H1 (cell line): ENCODE measurements at regions not wholly inside any gene's neighbourhood (a gene's known extent, or its start where the extent isn't known, plus 50 kb on each side); places are given as distances from the start of the nearest gene placed in this dataset.

Experiments
- CTCF ChIA-PET: fragments of 300-600 bp; sonication (Branson Sonifier 250); formaldehyde crosslinking; loops from one replicate; lab custom pipeline; 2021; ENCODE audit not compliant: partially characterized antibody; lab: Charles Lee
- POLR2A ChIA-PET: fragments of 300-600 bp; sonication (Branson Sonifier 250); formaldehyde crosslinking; loops from one replicate; lab custom pipeline; 2021; ENCODE audit warnings: inconsistent platforms; ENCODE audit not compliant: partially characterized antibody; lab: Charles Lee
- DNase-seq, 2 experiments: peaks; one replicate each; pipeline versions ENCODE4 v3.0.0 to v3.0.0-alpha.2; 2010 to 2022; ENCODE audit warnings: low spot score in 2 of 2, low read depth in 1 of 2, mixed read lengths in 1 of 2
- FAIRE-seq: peaks from 2 replicates; lab custom pipeline; 2011; peaks lifted over from hg19 to GRCh38; lab: Jason Lieb, UNC
- H2AFZ ChIP-seq: 2 replicates; pipeline ENCODE4 v1.8.1; 2012; ENCODE audit warnings: low read length, inconsistent platforms
- H2AK5ac ChIP-seq: 2 replicates; pipeline ENCODE4 v1.6.1; 2013; ENCODE audit warnings: low read depth, low read length
- H2BK120ac ChIP-seq: replicated peaks from 2 replicates; pipeline ENCODE3; 2013; ENCODE audit warnings: low read depth, low read length, inconsistent platforms
- H2BK12ac ChIP-seq: 2 replicates; pipeline ENCODE4 v1.6.1; 2013; ENCODE audit warnings: low read depth, low read length
- H2BK15ac ChIP-seq: 2 replicates; pipeline ENCODE4 v1.6.1; 2013; ENCODE audit warnings: low read length
- H2BK20ac ChIP-seq: 2 replicates; pipeline ENCODE4 v1.6.1; 2013; ENCODE audit warnings: low read length
- H2BK5ac ChIP-seq: 2 replicates; pipeline ENCODE4 v1.6.1; 2013; ENCODE audit warnings: low read depth, low read length
- H3K14ac ChIP-seq: 2 replicates; pipeline ENCODE4 v1.6.1; 2013; ENCODE audit warnings: inconsistent platforms; ENCODE audit not compliant: insufficient read length
- H3K18ac ChIP-seq: 2 replicates; pipeline ENCODE4 v1.6.1; 2013; ENCODE audit warnings: low read length; ENCODE audit errors: extremely low read depth
- H3K23ac ChIP-seq: 2 replicates; pipeline ENCODE4 v1.6.1; 2013; ENCODE audit warnings: inconsistent platforms; ENCODE audit not compliant: insufficient read length
- H3K23me2 ChIP-seq: 2 replicates; pipeline ENCODE4 v1.6.1; 2013; ENCODE audit warnings: low read depth, low read length
- H3K27ac ChIP-seq: 2 replicates; pipeline ENCODE4 v1.6.1; 2011; ENCODE audit warnings: low read depth, low read length, inconsistent platforms
- H3K27me3 ChIP-seq, 4 experiments: replicated peaks in 1 of 4; 1 replicate in 1 of 4; 2 replicates in 3 of 4; pipeline versions ENCODE4 v1.6.1 to v1.8.1; 2011 to 2013; ENCODE audit warnings: low read length in 3 of 4, mild to moderate bottlenecking in 3 of 4, inconsistent platforms in 2 of 4, mixed read lengths in 2 of 4, moderate library complexity in 1 of 4; ENCODE audit not compliant: control insufficient read depth in 3 of 4, insufficient read depth in 3 of 4; ENCODE audit errors: extremely low read depth in 1 of 4
- H3K36me3 ChIP-seq, 4 experiments: 2 replicates each; pipeline versions ENCODE4 v1.6.1 to v1.8.1; 2011 to 2013; ENCODE audit warnings: mild to moderate bottlenecking in 4 of 4, low read length in 3 of 4, moderate library complexity in 2 of 4, control low read depth in 1 of 4, inconsistent platforms in 1 of 4; ENCODE audit not compliant: insufficient read depth in 4 of 4, control insufficient read depth in 2 of 4
- H3K4ac ChIP-seq: replicated peaks from 2 replicates; pipeline ENCODE3; 2013; ENCODE audit warnings: low read length, low read depth, mixed read lengths, inconsistent platforms; ENCODE audit not compliant: insufficient read length
- H3K4me1 ChIP-seq, 4 experiments: replicated peaks in 1 of 4; 1 replicate in 1 of 4; 2 replicates in 3 of 4; pipeline versions ENCODE4 v1.6.1 to v1.8.1; 2011 to 2013; ENCODE audit warnings: low read length in 3 of 4, inconsistent platforms in 2 of 4, mixed read lengths in 1 of 4; ENCODE audit not compliant: insufficient read depth in 4 of 4, control insufficient read depth in 3 of 4
- H3K4me2 ChIP-seq, 2 experiments: 2 replicates each; pipeline versions ENCODE4 v1.6.1 to v1.8.1; 2011 to 2013; ENCODE audit warnings: low read depth in 2 of 2, low read length in 2 of 2, control low read depth in 1 of 2, inconsistent platforms in 1 of 2, mild to moderate bottlenecking in 1 of 2; ENCODE audit not compliant: insufficient read depth in 1 of 2
- H3K4me3 ChIP-seq, 4 experiments: fragments of 200-600, 300-600 bp in 1 of 4; sonication (generic), shearing (Covaris generic), sonication (Bioruptor Twin) in 1 of 4; 2 replicates each; pipeline versions ENCODE4 v1.5.1 to v1.8.1; 2011 to 2016; ENCODE audit warnings: low read length in 4 of 4, low read depth in 3 of 4, control low read depth in 2 of 4, inconsistent platforms in 2 of 4, mild to moderate bottlenecking in 2 of 4, mixed read lengths in 1 of 4, moderate library complexity in 1 of 4; ENCODE audit not compliant: insufficient read depth in 2 of 4; ENCODE audit errors: extremely low read depth in 1 of 4
- H3K56ac ChIP-seq: replicated peaks from 2 replicates; pipeline ENCODE3; 2013; ENCODE audit warnings: low read depth, mild to moderate bottlenecking, mixed read lengths, low read length, inconsistent platforms; ENCODE audit not compliant: insufficient read length
- H3K79me1 ChIP-seq: 2 replicates; pipeline ENCODE4 v1.6.1; 2013; ENCODE audit warnings: low read depth, low read length, control low read depth
- H3K79me2 ChIP-seq, 2 experiments: 2 replicates each; pipeline versions ENCODE4 v1.6.1 to v1.8.1; 2012 to 2013; ENCODE audit warnings: low read length in 2 of 2, mild to moderate bottlenecking in 2 of 2, inconsistent platforms in 1 of 2; ENCODE audit not compliant: insufficient read depth in 2 of 2, control insufficient read depth in 1 of 2
- H3K9ac ChIP-seq, 4 experiments: replicated peaks in 1 of 4; 1 replicate in 1 of 4; 2 replicates in 3 of 4; pipeline versions ENCODE4 v1.6.1 to v1.8.1; 2011 to 2013; ENCODE audit warnings: low read depth in 3 of 4, low read length in 3 of 4, control low read depth in 2 of 4, mild to moderate bottlenecking in 2 of 4, moderate library complexity in 2 of 4, inconsistent platforms in 1 of 4; ENCODE audit errors: extremely low read depth in 1 of 4
- H3K9me3 ChIP-seq, 2 experiments: 2 replicates each; pipeline versions ENCODE4 v1.6.1 to v1.8.1; 2012 to 2013; ENCODE audit warnings: mild to moderate bottlenecking in 2 of 2, moderate library complexity in 2 of 2, control low read depth in 1 of 2, inconsistent platforms in 1 of 2, low read depth in 1 of 2, low read length in 1 of 2, mixed read lengths in 1 of 2; ENCODE audit not compliant: insufficient read depth in 2 of 2
- H4K20me1 ChIP-seq, 2 experiments: replicated peaks in 1 of 2; 2 replicates each; pipeline versions ENCODE3 to v1.8.1; 2011 to 2013; ENCODE audit warnings: inconsistent platforms in 2 of 2, low read length in 2 of 2, mild to moderate bottlenecking in 1 of 2; ENCODE audit not compliant: insufficient read depth in 2 of 2, control insufficient read depth in 1 of 2
- H4K5ac ChIP-seq: 2 replicates; pipeline ENCODE4 v1.6.1; 2013; ENCODE audit warnings: low read length, low read depth, mixed read lengths, inconsistent platforms; ENCODE audit not compliant: insufficient read length
- H4K8ac ChIP-seq: 2 replicates; pipeline ENCODE4 v1.8.0; 2013; ENCODE audit warnings: mild to moderate bottlenecking, moderate library complexity, low read length, inconsistent platforms; ENCODE audit not compliant: insufficient read depth; ENCODE audit errors: extremely low read depth
- H4K91ac ChIP-seq: replicated peaks from 2 replicates; pipeline ENCODE3; 2013; ENCODE audit warnings: low read length, mixed read lengths, inconsistent platforms; ENCODE audit not compliant: insufficient read length
- BRCA1 ChIP-seq: IDR thresholded peaks from 2 replicates; pipeline ENCODE4 v1.6.1; 2012; ENCODE audit warnings: low read depth, low read length, improper control_type of control experiment
- CBX5 ChIP-seq: fragments of 300-800, 300-1000 bp; sonication (generic); IDR thresholded peaks from 2 replicates; pipeline ENCODE4 v1.7.1; 2016; ENCODE audit warnings: antibody characterized with exemption, low read length, low read depth
- CBX8 ChIP-seq: fragments of 300-800, 300-1000 bp; sonication (generic); IDR thresholded peaks from 2 replicates; pipeline ENCODE4 v1.7.1; 2016; ENCODE audit warnings: low read depth, low read length, borderline replicate concordance
- CHD1 ChIP-seq: IDR thresholded peaks from 2 replicates; pipeline ENCODE4 v1.6.1; 2012; ENCODE audit warnings: low read depth, low read length, improper control_type of control experiment
- KDM1A ChIP-seq: fragments of 200-600, 300-600 bp; sonication (generic); IDR thresholded peaks from 2 replicates; pipeline ENCODE4 v1.7.1; 2016; ENCODE audit warnings: mild to moderate bottlenecking, low read length, borderline replicate concordance
- POU5F1 ChIP-seq: IDR thresholded peaks from 2 replicates; pipeline ENCODE4 v1.6.1; 2011; ENCODE audit warnings: low read depth, mild to moderate bottlenecking, low read length, moderate library complexity
- RFX5 ChIP-seq: IDR thresholded peaks from 2 replicates; pipeline ENCODE4 v1.6.1; 2011; ENCODE audit warnings: low read depth, low read length, improper control_type of control experiment, borderline replicate concordance
- SIN3A ChIP-seq, 2 experiments: IDR thresholded peaks in 1 of 2; conservative IDR thresholded peaks in 1 of 2; 2 replicates each; pipeline ENCODE4 v1.6.1; 2011 to 2012; ENCODE audit warnings: low read length in 2 of 2, improper control_type of control experiment in 1 of 2, low read depth in 1 of 2, mild to moderate bottlenecking in 1 of 2
- TCF12 ChIP-seq: IDR thresholded peaks from 2 replicates; pipeline ENCODE4 v1.6.1; 2011; ENCODE audit warnings: low read depth, mild to moderate bottlenecking, low read length
- WGBS, 2 experiments: shearing (Covaris generic) in 1 of 2; methylation state at CpG; one replicate each; pipeline versions ENCODE4 v1.1.6 to v1.1.7; 2013 to 2015; ENCODE audit warnings: low lambda C conversion rate in 2 of 2, mixed read lengths in 2 of 2, inconsistent platforms in 1 of 2, low coverage in 1 of 2, missing lambda C conversion rate in 1 of 2; ENCODE audit not compliant: insufficient replicate concordance in 2 of 2, insufficient coverage in 1 of 2, insufficient read length in 1 of 2; ENCODE audit errors: extremely low coverage in 1 of 2, missing lambda C conversion rate in 1 of 2; 5-methylcytosine and 5-hydroxymethylcytosine counted together
- TF ChIP-seq, protein P1 (sequence below): IDR thresholded peaks from 2 replicates; pipeline ENCODE4 v1.6.1; 2012; ENCODE audit warnings: low read length, inconsistent platforms

DNA sequence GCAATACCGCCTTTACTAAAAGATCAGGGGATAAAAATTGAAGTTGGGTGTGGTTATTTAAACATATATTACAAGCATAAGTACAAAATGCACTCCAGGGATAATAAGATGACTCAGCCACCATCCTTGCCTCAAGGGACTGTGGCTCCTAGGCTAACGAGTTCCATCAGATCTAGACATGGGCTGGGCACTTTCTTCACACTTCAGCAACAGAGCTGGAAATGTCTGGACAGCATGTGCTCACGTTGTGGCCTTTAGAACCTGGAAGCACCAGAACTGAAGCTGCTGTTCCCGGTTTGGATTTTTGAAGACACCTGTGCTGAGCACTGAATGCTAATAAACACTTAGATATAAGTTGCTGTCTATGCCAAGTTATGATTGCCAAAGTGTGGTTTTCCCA lies 384.2 kb upstream of the SALL3 start:
- no peaks in the 10 kb centered on the region; a peak in 1 of 7 replicates for H3K27me3 ChIP-seq
- H3K79me2 ChIP-seq = no peaks in the 10 kb centered on the region
- H2BK12ac ChIP-seq = no peak overlapping the region; the same call in 1 of the 2 replicates
- no peak overlapping the region for H4K5ac ChIP-seq
- H3K4me3 ChIP-seq = no peak overlapping the region
- H3K18ac ChIP-seq = no peak overlapping the region
- H3K14ac ChIP-seq = no peak overlapping the region
- no peaks in the 10 kb centered on the region for H4K20me1 ChIP-seq
- H3K23ac ChIP-seq = no peak overlapping the region
- CTCF ChIA-PET = no interaction called here
- no peaks in the 10 kb centered on the region for H3K36me3 ChIP-seq
- no peak overlapping the region for H2BK20ac ChIP-seq
- H2BK15ac ChIP-seq = no peak overlapping the region
- H3K27ac ChIP-seq = no peak overlapping the region
- no peak for TF ChIP-seq SIN3A (conservative IDR thresholded peaks at IDR 0.05 in 1 of 2, IDR thresholded peaks at IDR 0.05 in 1 of 2; ENCODE audit: low read depth in 1 of 2, low read length in 2 of 2)
- no peak for TF ChIP-seq POU5F1
- TF ChIP-seq BRCA1 = no peak
- no peak for TF ChIP-seq RFX5
- no peak for TF ChIP-seq CHD1
- TF ChIP-seq CBX8 = no peak
- TF ChIP-seq, protein P1, sequence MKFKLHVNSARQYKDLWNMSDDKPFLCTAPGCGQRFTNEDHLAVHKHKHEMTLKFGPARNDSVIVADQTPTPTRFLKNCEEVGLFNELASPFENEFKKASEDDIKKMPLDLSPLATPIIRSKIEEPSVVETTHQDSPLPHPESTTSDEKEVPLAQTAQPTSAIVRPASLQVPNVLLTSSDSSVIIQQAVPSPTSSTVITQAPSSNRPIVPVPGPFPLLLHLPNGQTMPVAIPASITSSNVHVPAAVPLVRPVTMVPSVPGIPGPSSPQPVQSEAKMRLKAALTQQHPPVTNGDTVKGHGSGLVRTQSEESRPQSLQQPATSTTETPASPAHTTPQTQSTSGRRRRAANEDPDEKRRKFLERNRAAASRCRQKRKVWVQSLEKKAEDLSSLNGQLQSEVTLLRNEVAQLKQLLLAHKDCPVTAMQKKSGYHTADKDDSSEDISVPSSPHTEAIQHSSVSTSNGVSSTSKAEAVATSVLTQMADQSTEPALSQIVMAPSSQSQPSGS = no peak
- TF ChIP-seq TCF12 = no peak
- TF ChIP-seq KDM1A = no peak
- no peak for TF ChIP-seq CBX5
- TF ChIP-seq, all 59 proteins: peak for 0
- Histone ChIP-seq H4K91ac (no peak overlapping the region), H3K79me1 (no peaks in the 10 kb centered on the region), H2AFZ (no peak overlapping the region), H3K9me3 (peaks cover 3 to 8% of the 10 kb centered on the region in 2 experiments; a peak in 2 of 4 replicates), H3K4me1 (peaks cover 0 to 10% (median 7%) of the 10 kb centered on the region in 4 experiments; a peak in 4 of 7 replicates), H2BK5ac (no peak overlapping the region), H3K9ac (no peak overlapping the region), H2BK120ac (no peak overlapping the region), H3K4me2 (no peak overlapping the region), H2AK5ac (no peak overlapping the region), H3K4ac (no peak overlapping the region), H3K56ac (no peak overlapping the region), H3K23me2 (no peaks in the 10 kb centered on the region), H4K8ac (no peak overlapping the region)
- POLR2A ChIA-PET = no interaction called here
- DNase-seq (no peak), FAIRE-seq (no peak)
- WGBS, 2 experiments = 92% methylated on average over 4 of the region's 4 CpGs; no CpG with 5 or more reads in 1 of the 2 experiments
